OCI-LY7 (cell line): ENCODE measurements at regions not wholly inside any gene's neighbourhood (a gene's known extent, or its start where the extent isn't known, plus 50 kb on each side); places are given as distances from the start of the nearest gene placed in this dataset.

Source experiments
- BruUV-seq: library from RNA; stranded (reverse); fragments of 400-500 nt; replicated peaks from 2 replicates; lab custom pipeline; 2021; lab: Mats Ljungman, UMichigan
- CTCF ChIA-PET: fragments of 300-600 bp; sonication (Branson Sonifier 250); formaldehyde crosslinking; loops from one replicate; lab custom pipeline; 2022; ENCODE audit warnings: antibody characterized with exemption; ENCODE audit not compliant: unreplicated experiment; lab: Charles Lee
- POLR2A ChIA-PET: fragments of 300-600 bp; sonication (Branson Sonifier 250); formaldehyde crosslinking; loops from one replicate; lab custom pipeline; 2022; ENCODE audit warnings: antibody characterized with exemption; lab: Charles Lee
- DNase-seq: peaks from one replicate; pipeline ENCODE4 v3.0.0-alpha.2; 2015; ENCODE audit warnings: low spot score
- H2AFZ ChIP-seq: fragments of 200-600 bp; sonication (generic), shearing (Covaris generic); 2 replicates; pipeline ENCODE4 v1.6.1; 2014; ENCODE audit warnings: mild to moderate bottlenecking, antibody characterized with exemption, low read length, moderate library complexity
- H3K27ac ChIP-seq: fragments of 200-600 bp; sonication (generic); 2 replicates; pipeline ENCODE4 v1.5.1; 2014; ENCODE audit warnings: mixed run types, low read depth, mild to moderate bottlenecking, moderate library complexity, low read length, inconsistent platforms; ENCODE audit not compliant: poor library complexity, severe bottlenecking
- H3K36me3 ChIP-seq: fragments of 200-600 bp; sonication (generic); 2 replicates; pipeline ENCODE4 v1.6.1; 2014; ENCODE audit warnings: mild to moderate bottlenecking, antibody characterized with exemption, low read length, moderate library complexity, mixed read lengths; ENCODE audit not compliant: insufficient read depth
- H3K4me1 ChIP-seq: fragments of 200-600 bp; sonication (generic); 2 replicates; pipeline ENCODE4 v1.5.1; 2014; ENCODE audit warnings: mild to moderate bottlenecking, low read length; ENCODE audit not compliant: insufficient read depth, poor library complexity, severe bottlenecking
- H3K4me2 ChIP-seq: fragments of 200-600 bp; sonication (generic); 2 replicates; pipeline ENCODE4 v1.6.1; 2014; ENCODE audit warnings: mild to moderate bottlenecking, low read length
- H3K4me3 ChIP-seq: fragments of 200-600 bp; sonication (generic); 2 replicates; pipeline ENCODE4 v1.5.1; 2014; ENCODE audit warnings: mild to moderate bottlenecking, low read depth, low read length; ENCODE audit not compliant: poor library complexity, severe bottlenecking
- H3K79me2 ChIP-seq: fragments of 200-600 bp; sonication (generic); 2 replicates; pipeline ENCODE4 v1.6.1; 2016; ENCODE audit warnings: low read depth, mild to moderate bottlenecking, low read length, moderate library complexity, mixed read lengths; ENCODE audit not compliant: insufficient read depth
- H3K9me2 ChIP-seq: fragments of 200-600 bp; sonication (generic); 2 replicates; pipeline ENCODE4 v1.6.1; 2016; ENCODE audit warnings: mild to moderate bottlenecking, low read length, mixed read lengths; ENCODE audit not compliant: insufficient read depth
- H3K9me3 ChIP-seq: fragments of 200-600 bp; sonication (generic); 2 replicates; pipeline ENCODE4 v1.6.1; 2014; ENCODE audit warnings: mild to moderate bottlenecking, mixed run types, low read length, mixed read lengths
- H4K20me1 ChIP-seq: fragments of 200-600 bp; sonication (generic); 2 replicates; pipeline ENCODE4 v1.6.1; 2014; ENCODE audit warnings: mild to moderate bottlenecking, antibody characterized with exemption, low read length, moderate library complexity, mixed read lengths; ENCODE audit not compliant: insufficient read depth
- CTCF ChIP-seq: fragments of 200-600 bp; sonication (generic); conservative IDR thresholded peaks from 2 replicates; pipeline ENCODE4 v1.5.1; 2014; ENCODE audit warnings: mild to moderate bottlenecking, antibody characterized with exemption, low read length, moderate library complexity, mixed read lengths
- EZH2phosphoT487 ChIP-seq: fragments of 200-600 bp; sonication (generic); IDR thresholded peaks from 2 replicates; pipeline ENCODE4 v1.6.1; 2018; ENCODE audit warnings: low read depth, borderline replicate concordance, mild to moderate bottlenecking, mixed run types, antibody characterized with exemption, low read length, moderate library complexity, mixed read lengths
- intact Hi-C: fragments of 100-400 bp; cut with micrococcal nuclease; formaldehyde crosslinking; loops from one replicate; pipeline ENCODE4 v1.10.0; 2022; ENCODE audit not compliant: unreplicated experiment

- no peak for DNase-seq
- ChIA-PET POLR2A (no interaction called here), CTCF (no interaction called here)
- Histone ChIP-seq H4K20me1 (no peaks in the 10 kb centered on the region), H3K4me2 (no peak overlapping the region), H3K27ac (no peak overlapping the region), H3K4me1 (no peaks in the 10 kb centered on the region), H3K36me3 (no peaks in the 10 kb centered on the region), H2AFZ (no peak overlapping the region), H3K79me2 (no peaks in the 10 kb centered on the region), H3K4me3 (no peak overlapping the region), H3K9me3 (0 out of 2 replicates have a peak, but pooled peaks cover 8% of the 10 kb centered on the region), H3K9me2 (no peaks in the 10 kb centered on the region)
- intact Hi-C loops = no loop called here
- BruUV-seq = no TSS peak
- TF ChIP-seq CTCF (no peak), EZH2phosphoT487 (no peak)
Measured at GRCh38 chr1:166552706-166553105, 286.6 kb upstream of the POGK start.

- Histone ChIP-seq H3K79me2 (no peaks in the 10 kb centered on the region), H3K4me2 (no peak overlapping the region), H4K20me1 (no peaks in the 10 kb centered on the region), H3K27ac (no peak overlapping the region), H3K4me1 (no peaks in the 10 kb centered on the region), H3K9me2 (no peaks in the 10 kb centered on the region), H2AFZ (no peak overlapping the region), H3K9me3 (no peaks in the 10 kb centered on the region), H3K36me3 (no peaks in the 10 kb centered on the region), H3K4me3 (no peak overlapping the region)
- no peak for DNase-seq
- BruUV-seq = no TSS peak
- POLR2A ChIA-PET = no interaction called here
- CTCF ChIA-PET = no interaction called here
- TF ChIP-seq EZH2phosphoT487 = no peak
- no peak for TF ChIP-seq CTCF
- intact Hi-C loops = no loop called here
Measured at GRCh38 chr1:166570954-166571353, 268.3 kb upstream of the POGK start.

GRCh38 chr1:166573199-166573598 is 266.1 kb upstream of the POGK start:
- TF ChIP-seq CTCF = no peak
- no peak for TF ChIP-seq EZH2phosphoT487
- H3K9me2 ChIP-seq = no peaks in the 10 kb centered on the region
- no peak overlapping the region for H2AFZ ChIP-seq
- H3K27ac ChIP-seq = no peak overlapping the region
- no peak overlapping the region for H3K4me3 ChIP-seq
- no peaks in the 10 kb centered on the region for H3K79me2 ChIP-seq
- ChIA-PET CTCF (no interaction called here), POLR2A (interaction anchor here (0.7 kb wide), 1 partner anchor 10 kb away, joined by 3 read pairs; no protein-coding TSS in a partner anchor)
- H3K4me1 ChIP-seq = no peaks in the 10 kb centered on the region
- H3K4me2 ChIP-seq = no peak overlapping the region
- DNase-seq = no peak
- no peaks in the 10 kb centered on the region for H3K36me3 ChIP-seq
- no peaks in the 10 kb centered on the region for H3K9me3 ChIP-seq
- H4K20me1 ChIP-seq = no peaks in the 10 kb centered on the region
- intact Hi-C loops = no loop called here
- no TSS peak for BruUV-seq
